ENCODE measurements at regions not wholly inside any gene's neighbourhood (a gene's known extent, or its start where the extent isn't known, plus 50 kb on each side); places are given as distances from the start of the nearest gene placed in this dataset.
A peak's percentile ranks its signal among the peaks of the same experiment; 100 is the strongest.

DNA sequence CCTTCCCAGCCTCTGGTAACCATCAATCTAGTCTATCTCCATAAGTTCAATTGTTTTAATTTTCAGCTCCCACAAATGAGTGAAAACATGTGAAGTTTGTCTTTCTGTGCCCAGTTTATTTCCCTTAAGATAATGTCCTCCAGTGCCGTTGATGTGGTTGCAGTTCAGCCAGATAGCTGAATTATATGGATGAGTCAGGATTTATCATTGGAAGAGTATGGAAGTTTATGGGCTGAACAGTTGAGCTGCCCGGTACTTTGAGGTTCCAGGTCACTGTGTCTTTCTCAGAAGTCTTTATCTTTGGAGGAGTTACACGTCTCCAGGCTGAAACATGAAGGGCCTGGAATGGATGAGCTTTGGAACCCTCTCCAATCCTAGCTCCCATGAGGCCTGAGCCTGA is 120.1 kb downstream of the ASCL4 start:
- DNase-seq, result no peak

DNA sequence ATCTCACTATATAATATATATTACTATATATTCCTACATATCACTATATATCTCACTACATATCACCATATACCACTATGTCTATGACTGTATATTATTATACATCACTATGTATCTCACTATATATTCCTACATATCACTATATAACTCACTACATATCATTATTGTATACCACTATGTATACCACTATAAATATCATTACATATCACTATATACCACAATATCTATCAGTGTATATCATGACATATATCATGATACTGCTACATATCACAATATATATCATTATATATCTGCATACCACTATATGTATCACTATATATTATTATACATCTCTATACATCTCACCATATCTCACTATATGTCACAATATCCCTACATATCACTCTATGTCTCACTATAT is 121.5 kb downstream of the ASCL4 start:
- DNase-seq, result no peak

DNA sequence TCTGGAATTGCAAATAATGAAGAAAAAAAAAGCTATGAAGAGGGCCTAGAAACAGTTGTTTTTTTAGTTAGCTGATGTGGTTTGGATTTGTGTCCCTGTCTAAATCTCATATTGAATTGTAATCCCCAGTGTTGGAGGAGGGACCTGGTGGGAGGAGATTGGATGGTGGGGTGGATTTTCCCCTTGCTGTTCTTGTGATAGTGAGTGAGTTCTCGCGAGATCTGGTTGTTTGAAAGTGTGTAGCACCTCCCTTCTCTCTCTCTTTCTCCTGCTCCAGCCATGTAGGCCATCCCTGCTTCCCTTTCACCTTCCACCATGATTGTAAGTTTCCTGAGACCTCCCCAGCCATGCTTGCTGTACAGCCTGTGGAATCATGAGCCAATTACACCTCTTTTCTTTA is 126.1 kb downstream of the ASCL4 start:
- no peak for DNase-seq

DNA sequence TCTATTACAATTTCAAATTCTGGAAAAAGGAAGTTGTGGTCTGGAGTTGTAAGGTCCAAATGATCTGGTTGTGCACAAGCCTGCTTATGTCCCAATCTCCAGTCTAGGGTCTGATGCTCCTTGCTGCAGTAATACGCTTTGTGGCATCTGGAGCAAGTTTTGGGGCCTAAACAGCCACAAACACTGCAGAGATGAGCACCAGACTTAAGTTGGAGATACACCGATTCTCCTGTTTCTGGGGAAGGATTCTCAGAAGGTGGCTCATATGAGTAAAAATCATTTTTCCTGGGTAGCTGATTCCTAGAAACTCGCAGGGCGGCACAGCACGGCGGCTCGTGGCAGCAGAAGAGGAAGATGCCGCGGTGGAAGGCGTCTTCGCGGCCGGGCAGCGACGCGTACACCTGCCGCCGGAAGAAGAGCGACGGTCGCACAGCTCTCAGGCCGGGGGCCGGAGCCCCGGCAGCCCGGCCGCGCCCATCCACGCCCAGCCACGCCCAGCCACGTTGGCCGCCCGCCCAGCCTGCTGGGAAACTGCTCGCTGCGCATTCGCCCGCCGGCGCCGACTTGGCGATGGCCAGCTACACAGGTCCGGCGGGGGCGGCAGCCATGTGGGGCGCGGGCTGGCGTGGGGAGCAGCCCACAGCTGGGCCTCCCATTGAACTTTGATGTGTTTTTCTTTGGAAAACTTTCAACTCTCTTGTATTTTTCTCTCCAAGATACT is 129.0 kb downstream of the ASCL4 start:
- no peak for DNase-seq

DNA sequence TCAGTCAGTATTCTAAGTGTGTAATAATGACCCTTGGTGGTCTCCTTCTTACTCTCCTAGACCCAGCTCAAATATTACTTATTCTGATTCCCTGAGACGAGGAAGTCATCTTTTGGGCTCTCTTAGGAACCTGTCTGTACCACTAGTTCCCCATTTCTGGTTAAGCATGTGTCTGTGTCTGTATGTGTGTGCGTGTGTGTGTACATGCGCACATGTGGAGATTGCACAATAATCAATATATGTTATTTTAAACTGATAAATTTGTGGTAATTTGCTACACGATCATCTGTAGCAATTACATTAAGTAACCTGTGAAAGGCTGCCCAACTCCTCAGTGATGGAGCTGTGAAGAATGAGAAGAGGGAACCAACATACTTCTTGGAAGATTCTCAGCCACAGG is 132.2 kb downstream of the ASCL4 start:
- no peak for DNase-seq

DNA sequence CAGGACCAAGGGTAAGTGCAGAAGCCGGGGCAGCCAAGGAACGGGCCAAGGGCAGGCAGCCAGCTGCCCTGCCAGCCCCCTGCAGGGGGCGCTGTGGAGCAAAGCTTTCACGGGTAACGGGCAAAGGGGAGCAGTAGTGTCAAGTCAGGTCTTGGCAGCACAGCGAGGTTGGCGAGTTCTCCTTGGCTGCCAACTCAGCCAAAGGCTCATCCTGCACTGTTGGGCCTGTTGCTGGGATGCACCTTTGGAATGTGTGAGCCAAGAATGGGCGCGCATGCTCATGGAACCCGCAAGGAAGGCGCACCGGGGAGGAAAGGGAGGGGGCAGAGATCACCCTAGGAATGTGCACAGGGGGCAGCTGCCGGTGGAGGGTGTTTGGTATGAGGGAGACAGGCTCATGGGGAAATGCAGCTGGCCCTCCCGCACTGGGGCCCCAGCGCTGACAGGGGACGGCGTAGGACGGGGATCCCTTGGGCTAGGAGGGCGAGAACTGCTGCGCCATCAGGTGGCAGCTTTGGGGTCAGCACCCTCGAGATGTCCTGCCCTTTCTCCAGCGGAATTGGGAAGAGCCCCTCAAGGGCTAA is 138.0 kb downstream of the ASCL4 start:
- DNase-seq, result peak in 5 of 6 experiments; percentile 7 to 27 (median 17)

DNA sequence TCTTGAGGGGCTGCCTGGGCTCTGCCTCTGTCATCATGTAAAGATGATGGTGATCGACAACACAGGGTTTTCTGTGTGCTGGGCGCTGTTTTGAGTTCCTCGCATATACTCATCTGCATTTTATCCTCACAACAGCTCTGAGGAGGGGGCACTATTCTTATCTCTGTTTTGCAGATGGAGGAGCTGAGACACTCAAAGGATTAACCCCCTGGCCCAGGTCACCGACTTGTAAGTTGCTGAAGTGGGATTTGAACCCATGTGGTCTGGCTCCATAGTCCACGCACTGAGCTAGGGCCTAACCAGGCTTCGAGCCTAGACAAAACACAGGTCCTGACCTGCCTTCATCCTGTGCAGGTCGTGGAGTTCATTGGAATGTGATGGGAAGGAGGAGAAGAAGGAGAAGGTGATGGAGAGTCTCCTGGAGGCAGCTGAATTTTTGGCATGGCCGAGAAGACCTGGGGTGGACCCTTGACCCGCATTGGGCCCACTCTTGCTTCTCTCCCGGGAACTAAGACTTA is 140.0 kb downstream of the ASCL4 start:
- no peak for DNase-seq

DNA sequence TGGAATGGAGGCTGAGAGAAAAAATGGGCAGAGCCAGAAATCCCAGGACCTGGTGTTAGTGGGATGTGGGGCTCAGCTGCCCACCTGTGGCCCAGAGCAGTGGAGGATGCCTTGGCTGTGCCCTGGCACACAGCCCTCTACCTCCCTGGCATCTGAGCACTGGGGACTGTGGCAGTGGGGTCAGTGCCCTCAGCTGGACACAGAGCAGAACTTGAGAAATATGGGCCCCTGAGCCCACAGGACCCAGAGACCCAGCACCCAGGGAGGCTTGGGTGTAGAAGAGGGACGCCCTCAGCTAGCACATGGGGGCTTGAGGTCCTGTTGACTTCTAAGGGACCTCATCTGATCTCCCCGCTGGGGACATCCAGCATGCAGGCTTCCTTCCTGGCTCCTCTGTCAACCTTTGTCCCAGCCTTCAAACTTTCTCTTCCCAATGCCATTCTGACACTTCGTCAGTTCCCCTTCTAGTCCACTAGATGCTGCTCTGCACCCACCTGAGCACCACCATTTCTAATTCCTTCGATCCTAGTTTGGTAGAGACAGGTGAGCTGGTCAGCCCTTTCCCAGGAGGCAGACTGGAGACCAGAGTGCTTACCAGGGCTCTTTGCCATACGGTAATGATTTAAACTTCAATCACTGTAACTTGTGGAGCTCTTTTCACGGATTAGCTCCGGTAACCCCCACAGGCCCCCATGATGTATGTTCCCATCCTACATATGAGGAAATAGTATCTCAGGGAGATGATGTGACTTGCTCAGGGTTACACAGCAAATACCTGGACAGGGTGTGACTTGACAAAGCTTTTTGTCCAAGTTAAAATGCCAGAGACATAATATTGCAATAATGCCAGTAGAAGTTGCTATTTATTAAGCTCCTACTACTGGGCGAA is 143.7 kb downstream of the ASCL4 start:
- peak in 1 of 6 experiments; percentile 5 for DNase-seq

DNA sequence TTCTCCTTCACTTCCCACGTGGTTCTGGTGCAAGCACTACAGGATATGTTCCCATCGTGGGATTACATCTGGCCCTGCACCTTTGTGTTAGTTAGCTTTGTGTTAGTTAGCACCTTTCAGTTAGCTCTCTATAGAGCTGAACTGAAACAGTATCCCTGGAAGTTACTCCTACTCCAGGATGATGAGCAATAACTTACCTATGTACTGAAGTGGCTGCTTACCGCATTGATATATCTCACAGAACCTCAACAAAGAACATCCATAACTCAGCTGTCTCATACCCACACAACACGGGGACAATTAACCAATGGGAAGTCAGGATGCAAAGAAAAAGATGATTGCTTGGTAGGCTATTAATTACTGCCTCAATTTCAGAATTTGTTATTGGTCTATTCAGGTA is 146.6 kb downstream of the ASCL4 start:
- DNase-seq, result no peak

DNA sequence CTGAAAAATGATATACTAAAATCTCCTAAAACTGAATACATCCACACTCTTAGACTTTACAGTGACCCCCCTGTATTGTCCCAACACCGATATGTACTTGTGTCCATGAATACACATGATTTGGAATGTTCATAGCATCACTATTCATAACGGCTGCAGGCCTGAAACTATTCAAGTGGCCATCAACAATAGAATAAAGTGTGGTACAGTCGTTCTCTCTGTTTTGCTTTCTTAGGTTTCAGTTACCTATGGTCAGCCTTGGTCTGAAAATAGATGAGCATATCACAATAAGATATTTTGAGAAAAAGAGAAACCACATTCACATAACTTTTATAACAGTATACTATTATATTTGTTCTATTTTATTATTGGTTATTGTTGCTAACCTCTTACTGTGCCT is 150.6 kb downstream of the ASCL4 start:
- DNase-seq, result no peak

DNA sequence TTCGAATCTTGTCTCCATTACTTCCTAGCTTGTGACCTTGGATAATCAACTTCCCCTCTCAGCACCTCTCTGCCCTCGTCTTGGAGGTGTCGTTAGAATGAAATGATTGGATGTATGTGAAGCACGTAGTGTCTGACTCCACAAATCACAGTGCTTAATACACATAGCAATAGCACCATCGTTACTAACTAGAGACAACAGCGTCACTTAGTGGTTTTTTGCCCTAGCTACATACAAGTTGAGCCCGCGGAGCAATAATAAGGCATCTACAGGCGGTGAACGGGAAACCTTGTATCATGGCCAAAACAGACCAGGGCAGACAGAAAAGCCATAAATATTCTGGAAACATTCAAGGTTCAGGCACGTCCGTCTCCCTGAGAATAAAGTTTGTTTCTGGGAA is 154.9 kb downstream of the ASCL4 start:
- DNase-seq, result no peak

DNA sequence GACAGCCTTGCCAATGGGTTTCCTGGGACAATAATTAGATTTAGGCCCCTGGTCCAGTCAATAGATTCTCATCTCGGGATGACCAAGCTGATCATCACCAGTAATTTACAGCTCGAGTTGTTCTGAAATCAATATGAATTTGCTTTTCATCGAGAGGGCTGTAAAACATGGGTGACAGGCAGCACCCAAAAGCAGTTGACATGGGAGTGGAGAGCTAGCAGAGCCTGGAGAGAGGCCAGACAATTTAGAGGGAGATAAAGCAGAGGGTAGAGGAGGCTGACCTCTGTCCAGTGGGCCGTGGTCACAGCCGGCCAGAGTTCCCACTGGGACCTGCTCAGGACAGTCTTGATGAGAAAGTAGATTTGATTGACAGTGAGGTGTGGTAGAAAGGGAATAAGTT is 157.3 kb downstream of the ASCL4 start:
- no peak for DNase-seq

DNA sequence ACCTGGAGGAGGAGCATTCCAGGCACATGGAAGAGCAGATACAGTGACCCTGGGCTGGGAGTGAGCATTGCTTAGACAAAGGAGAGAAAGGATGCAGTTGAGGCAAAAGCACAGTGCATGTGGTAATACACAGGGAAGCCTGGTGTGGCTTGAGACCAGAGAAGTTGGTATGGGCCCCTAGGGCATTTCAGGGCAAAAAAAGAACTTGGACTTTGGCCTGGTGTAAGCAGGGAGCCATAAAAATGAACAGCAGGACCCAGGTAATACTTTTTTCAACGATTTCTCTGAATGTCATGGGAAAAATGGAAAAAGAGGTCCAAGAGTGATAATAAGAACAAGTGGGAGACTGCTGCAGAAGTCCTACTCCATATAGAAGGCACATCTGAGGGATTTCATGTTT is 163.9 kb downstream of the ASCL4 start:
- DNase-seq, result no peak

DNA sequence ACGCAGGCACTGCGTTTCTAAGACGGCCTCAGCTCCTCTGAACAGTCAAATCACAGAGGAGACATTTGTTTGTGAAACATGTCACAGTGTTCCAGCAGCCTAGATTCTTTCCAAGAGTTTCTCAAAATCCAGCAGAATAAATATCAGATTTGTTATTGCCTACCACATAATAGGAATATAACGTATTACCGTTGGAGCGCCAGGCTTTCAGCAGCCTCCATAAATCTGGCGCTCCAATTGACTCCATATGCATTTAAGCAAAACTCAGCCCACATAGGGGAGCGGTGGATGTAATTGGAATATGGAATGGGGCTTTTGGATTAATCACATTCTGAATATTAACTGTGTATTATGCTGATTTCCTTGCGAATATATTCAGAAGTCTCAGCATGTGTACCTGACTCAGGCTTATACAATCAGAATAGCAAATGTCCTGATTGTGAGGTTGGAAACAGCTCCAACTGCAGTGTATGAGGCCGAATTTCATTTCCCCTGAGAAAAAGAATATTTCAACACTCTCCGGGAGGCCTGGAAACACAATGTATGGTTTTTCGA is 174.0 kb downstream of the ASCL4 start:
- DNase-seq, result no peak

DNA sequence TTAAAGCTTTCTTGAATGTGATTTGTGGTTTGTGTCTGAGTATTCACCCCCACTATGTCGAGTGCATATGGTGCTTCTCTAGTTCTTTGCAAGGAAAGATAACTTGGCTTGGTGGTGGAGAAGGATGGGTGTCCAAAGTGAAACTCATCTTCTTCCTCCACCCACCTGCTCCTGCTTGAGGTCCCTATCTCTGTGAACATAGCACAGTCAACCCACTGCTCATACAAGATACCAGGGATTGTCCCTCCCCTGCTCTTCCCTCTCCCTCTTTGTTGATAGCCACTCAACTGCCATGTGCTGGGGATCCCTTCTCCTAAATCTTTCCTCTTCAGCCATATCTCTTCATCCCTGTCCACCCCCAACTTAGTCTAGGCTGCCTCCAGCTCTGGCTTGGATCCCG is 176.5 kb downstream of the ASCL4 start:
- DNase-seq, result no peak

DNA sequence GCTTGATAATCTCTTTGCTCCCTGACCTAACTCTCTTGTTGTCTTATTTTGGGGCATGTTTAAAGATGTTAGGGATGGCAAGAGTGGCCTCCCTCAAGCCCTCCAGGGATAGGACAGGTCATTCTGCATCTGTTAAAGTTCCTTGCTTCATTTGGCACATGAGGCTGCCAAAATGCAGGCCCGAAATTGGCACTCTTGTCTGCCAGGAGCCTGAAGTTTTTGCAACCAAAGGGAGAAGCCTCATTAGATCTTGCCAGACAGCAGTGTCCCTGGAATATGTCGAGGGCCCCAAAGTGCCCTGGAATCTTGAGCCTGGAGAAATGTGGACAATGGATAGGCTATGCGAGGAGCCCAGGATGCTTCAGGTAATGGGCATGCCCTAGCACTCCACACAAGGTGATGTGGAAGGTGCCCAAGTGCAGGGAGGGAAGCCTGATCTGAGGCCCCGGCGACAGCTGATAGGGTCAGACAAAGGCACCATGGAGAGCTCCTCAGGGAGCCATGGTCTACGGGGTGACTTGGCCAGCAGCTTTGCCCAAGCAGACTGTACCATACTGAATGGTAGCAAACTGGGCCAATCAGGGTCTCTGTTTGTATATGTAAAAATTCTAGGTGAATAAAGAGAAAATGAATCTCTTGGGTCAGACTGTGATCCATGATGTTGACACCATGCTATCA is 173.0 kb upstream of the WSCD2 start:
- DNase-seq, result no peak

DNA sequence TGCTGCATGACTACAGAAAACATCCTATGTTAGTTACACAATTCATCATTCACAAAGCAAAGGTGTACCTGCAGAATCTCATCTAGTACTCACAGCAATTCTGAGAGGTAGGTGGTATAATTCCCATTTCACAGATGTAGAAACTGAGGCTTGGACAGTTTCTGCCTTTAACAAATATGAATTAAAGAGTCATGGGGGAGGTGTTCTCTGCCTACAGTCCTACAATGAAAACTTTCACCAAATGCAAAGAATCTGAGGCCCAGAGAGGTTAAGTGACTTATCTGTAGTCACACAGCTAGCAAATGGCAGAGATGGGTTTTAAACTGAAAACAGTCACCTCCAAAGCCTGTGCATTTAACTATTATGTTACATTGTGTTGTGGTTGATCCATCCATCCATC is 171.6 kb upstream of the WSCD2 start:
- DNase-seq, result no peak

DNA sequence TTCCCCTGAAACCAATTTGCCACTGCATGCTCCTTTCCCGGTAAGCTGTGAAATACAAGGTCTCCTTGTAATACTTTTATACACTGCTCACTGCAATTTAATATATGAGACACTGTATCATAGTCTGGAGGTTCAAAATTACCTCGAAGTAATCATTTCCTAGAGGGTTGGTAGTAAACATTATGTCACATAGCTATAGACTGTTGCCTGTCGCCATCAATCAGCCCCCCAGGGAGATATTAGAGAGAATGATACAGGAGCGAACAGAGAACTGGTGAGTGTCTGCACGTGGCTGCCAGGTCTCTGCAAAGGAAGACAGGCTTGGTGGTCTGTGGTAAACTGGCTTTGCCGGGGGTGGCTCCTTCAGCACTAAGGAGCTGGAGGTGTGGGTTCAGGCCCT is 165.5 kb upstream of the WSCD2 start:
- DNase-seq, result no peak

DNA sequence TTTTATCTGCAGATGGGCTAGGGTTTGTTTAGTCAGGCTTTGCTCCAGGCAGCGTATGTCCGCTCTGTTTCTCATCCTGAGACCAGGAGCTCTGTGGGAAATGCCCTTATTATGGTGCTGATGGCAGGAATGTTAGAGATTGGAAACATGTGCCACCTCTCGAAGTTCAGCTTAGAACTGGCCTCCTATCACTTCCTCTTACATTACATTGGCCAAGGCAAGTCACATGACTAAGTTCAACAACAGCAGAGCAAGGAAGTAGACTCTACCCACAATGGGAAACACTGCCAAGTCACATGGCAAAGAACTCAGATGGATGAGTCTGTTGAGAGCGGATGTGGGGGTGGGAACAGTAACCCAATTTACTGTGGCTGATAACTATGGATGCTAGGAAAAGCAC is 161.9 kb upstream of the WSCD2 start:
- DNase-seq, result no peak

DNA sequence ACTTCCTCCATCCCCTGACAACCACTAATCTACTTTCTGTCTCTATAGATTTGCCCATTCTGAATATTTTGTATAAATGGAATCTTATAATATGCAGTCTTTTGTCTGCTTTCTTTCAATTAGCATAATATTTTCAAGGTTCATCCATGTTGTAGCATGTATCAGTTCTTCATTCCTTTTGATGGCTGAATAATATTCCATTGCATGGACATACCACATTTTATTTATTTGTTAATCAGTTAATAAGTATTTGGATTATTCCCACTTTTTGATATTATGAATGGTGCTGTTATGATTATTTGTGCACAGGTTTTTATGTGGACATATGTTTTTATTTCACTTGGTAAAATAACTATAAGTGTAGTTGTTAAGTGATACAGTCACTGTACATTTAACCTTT is 155.1 kb upstream of the WSCD2 start:
- no peak for DNase-seq

DNA sequence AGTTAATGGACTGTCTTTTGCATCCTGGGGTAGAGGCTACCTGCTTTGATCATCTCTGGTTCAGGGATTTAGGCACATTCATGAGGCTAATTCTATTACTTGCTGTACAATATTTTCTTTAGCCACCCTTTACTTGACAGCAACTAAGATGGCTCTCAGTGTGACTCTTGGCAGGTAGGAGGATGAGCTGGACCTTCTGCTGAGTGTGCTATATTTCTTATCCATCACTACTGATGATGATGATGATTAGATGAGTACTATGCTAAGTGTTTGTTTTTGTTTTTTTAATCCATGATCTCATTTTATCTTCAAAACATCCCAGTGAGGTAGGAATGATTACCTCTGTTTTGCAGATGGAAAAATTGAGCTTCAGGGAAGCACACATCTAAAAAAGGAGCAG is 152.8 kb upstream of the WSCD2 start:
- DNase-seq, result no peak

DNA sequence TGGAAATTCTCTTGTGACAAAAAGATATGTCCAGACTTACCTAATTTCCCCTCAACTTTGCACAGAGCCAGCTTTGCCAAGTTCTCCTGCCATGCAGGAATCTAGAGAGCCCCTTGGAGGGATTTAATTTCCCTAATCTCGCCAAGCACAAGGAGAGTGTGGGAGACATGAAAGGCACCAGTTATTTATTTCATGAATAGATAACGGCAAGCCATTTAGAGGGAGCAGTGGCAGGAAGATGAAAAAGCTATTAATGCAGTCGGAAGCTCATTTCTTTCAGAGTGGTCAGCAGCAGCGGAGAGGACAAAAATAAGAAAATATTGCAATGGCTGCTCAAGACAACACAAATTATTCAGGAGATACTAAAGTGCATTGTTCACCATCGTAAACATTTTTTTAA is 150.9 kb upstream of the WSCD2 start:
- no peak for DNase-seq

DNA sequence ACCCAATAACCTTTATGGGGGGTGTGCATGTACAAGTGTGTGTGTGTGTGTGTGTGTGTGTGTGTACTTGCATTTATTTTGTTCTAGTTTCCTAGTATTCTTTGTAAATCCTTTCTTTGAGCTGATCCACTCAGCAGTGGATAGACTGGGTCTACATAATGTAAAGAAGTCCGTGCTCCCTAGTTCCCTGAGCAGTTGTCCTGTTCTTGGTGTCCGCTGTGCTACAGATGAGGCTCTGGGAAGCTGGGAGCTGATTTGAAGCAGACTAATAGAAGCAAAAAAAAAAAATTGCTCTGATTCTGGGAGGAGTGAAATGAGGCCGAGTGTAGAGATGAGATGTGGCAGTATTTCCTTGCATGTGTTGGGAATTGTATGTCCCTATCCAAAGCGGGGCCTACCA is 150.4 kb upstream of the WSCD2 start:
- DNase-seq, result no peak

All from stimulated activated naive CD4-positive, alpha-beta T cell (primary cell).